Mesodermal cell (in vitro differentiated cells): ENCODE measurements at regions not wholly inside any gene's neighbourhood (a gene's known extent, or its start where the extent isn't known, plus 50 kb on each side); places are given as distances from the start of the nearest gene placed in this dataset.

Experiments used
- H3K27ac ChIP-seq: 2 replicates; pipeline ENCODE4 v1.7.0; 2013; ENCODE audit warnings: mild to moderate bottlenecking, low read depth, low read length, moderate library complexity; ENCODE audit not compliant: severe bottlenecking
- H3K36me3 ChIP-seq: 2 replicates; pipeline ENCODE4 v1.7.1; 2013; ENCODE audit warnings: mild to moderate bottlenecking, low read length, moderate library complexity; ENCODE audit not compliant: control insufficient read depth, insufficient read depth
- H3K4me1 ChIP-seq: one replicate; pipeline ENCODE4 v1.7.1; 2013; ENCODE audit warnings: mild to moderate bottlenecking, low read length; ENCODE audit not compliant: insufficient read depth, control insufficient read depth, poor library complexity, severe bottlenecking
- H3K4me3 ChIP-seq: 2 replicates; pipeline ENCODE4 v1.7.0; 2013; ENCODE audit warnings: low read length, control low read depth, mild to moderate bottlenecking; ENCODE audit not compliant: insufficient read depth, poor library complexity, severe bottlenecking; ENCODE audit errors: extremely low read depth
- H3K9me3 ChIP-seq: 2 replicates; pipeline ENCODE4 v1.7.1; 2013; ENCODE audit warnings: mild to moderate bottlenecking, low read length, moderate library complexity; ENCODE audit not compliant: control insufficient read depth
- WGBS, 2 experiments: methylation state at CpG; one replicate each; pipeline ENCODE4 v1.1.5; 2013; ENCODE audit warnings: missing lambda C conversion rate in 2 of 2; ENCODE audit not compliant: insufficient coverage in 2 of 2; 5-methylcytosine and 5-hydroxymethylcytosine counted together

DNA sequence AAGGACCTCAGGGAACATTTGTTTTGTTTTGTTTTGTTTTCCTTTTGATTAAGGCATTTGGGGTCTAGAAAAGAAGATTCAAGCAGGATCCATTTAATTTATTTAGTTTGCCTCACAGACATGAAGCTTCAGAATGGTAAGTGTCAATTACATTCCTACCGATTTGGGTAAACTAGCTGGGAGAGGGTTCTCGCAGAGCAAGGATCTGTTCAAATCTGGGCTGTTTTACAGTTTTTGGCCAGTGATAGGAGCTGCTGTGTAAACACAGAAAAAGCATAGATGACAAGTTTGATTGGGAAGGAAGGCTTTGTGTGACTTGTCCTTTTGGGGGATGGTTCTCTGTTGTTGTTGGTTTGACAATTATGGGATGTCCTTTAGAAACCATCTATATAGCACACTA, 470.3 kb upstream of the WWC1 start:
- Histone ChIP-seq H3K9me3 (no peaks in the 10 kb centered on the region), H3K36me3 (no peaks in the 10 kb centered on the region), H3K27ac (peak overlapping the region; percentile 39), H3K4me1 (peaks cover 20% of the 10 kb centered on the region), H3K4me3 (no peak overlapping the region)
- WGBS, 2 experiments = 73% methylated on average over 2 of the region's 2 CpGs; no CpG with 5 or more reads in 1 of the 2 experiments

GRCh38 chr5:167821669-167822068, 469.8 kb upstream of the WWC1 start:
- no peaks in the 10 kb centered on the region for H3K36me3 ChIP-seq
- H3K4me1 ChIP-seq = peaks cover 15% of the 10 kb centered on the region
- peak overlapping the region; percentile 39 for H3K27ac ChIP-seq
- no peaks in the 10 kb centered on the region for H3K9me3 ChIP-seq
- H3K4me3 ChIP-seq = no peak overlapping the region
- WGBS, 2 experiments = 73% methylated on average over 3 of the region's 4 CpGs; no CpG with 5 or more reads in 1 of the 2 experiments

DNA sequence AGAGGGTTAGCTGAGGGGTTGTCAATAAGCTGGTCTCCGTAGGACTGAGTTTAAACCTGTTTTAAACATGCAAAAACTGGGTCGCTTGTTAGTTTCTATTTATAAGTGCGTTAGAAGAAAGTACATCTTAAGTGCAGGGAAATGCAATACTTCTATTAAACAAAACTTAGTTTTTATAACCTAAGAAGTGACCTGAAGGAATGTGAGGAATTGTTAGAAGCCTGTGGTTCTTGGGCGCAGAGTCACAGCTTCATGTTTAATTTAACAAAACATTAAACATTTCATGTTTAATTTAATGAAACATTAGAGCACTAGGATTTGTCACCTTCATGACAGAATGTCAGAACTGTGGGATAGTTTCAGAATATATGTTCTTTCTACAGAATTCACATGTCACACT, 469.2 kb upstream of the WWC1 start:
- H3K36me3 ChIP-seq = no peaks in the 10 kb centered on the region
- WGBS, 2 experiments = 89% methylated on average over 1 of the region's 4 CpGs; no CpG with 5 or more reads in 1 of the 2 experiments
- H3K4me1 ChIP-seq = peaks cover 14% of the 10 kb centered on the region
- H3K4me3 ChIP-seq = no peak overlapping the region
- H3K9me3 ChIP-seq = no peaks in the 10 kb centered on the region
- H3K27ac ChIP-seq = no peak overlapping the region

DNA sequence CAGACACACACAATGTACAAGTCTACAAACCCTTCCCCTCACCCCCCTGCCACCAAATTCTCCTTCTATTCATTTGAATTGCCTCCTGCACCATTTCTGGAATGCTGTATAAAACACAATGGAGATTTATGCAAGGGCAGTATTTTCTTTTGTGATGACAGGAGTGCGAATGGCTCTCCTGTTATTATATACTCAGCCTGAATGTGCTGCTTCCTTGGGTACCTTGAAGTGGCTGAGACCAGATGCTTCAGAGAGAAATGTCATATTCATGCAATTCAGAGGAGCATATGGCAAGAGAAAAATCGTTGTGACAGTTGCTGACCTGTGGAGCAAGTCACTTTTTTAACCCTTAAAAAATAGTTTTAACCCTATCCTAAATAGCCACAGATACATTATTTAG, 468.0 kb upstream of the WWC1 start:
- WGBS, 2 experiments = 100% methylated on average over 1 to 2 of the region's 2 CpGs

DNA sequence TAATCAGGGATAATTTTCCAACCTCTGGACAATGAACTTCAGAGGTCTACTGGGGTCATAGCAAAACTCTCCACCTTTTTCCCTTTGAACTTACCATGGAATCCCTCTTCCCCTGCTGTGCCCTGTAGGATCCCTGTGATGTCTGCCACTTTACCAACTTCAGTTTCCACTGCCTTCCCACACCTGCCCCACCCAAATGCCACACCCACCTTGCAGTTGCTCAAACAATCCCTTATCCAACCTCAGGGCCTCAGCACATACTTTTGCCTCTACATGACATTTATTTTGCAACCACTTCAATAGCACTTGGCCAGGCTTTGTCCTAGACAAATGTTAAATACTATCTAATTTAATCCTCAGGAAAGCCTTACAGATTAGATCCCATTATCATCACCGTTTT, 463.7 kb upstream of the WWC1 start:
- 100% methylated on average over 1 of the region's 1 CpG; no CpG with 5 or more reads in 1 of the 2 experiments for WGBS, 2 experiments
- Histone ChIP-seq H3K27ac (no peak overlapping the region), H3K4me1 (no peaks in the 10 kb centered on the region), H3K9me3 (no peaks in the 10 kb centered on the region), H3K4me3 (no peak overlapping the region), H3K36me3 (no peaks in the 10 kb centered on the region)

More for the DNA sequence above, 468.0 kb upstream of the WWC1 start:
- Histone ChIP-seq H3K27ac (no peak overlapping the region), H3K4me1 (peaks cover 9% of the 10 kb centered on the region), H3K9me3 (no peaks in the 10 kb centered on the region), H3K36me3 (no peaks in the 10 kb centered on the region), H3K4me3 (no peak overlapping the region)

GRCh38 chr5:167831754-167832504, 459.5 kb upstream of the WWC1 start:
- H3K9me3 ChIP-seq = no peaks in the 10 kb centered on the region
- H3K27ac ChIP-seq = no peak overlapping the region
- H3K36me3 ChIP-seq = no peaks in the 10 kb centered on the region
- H3K4me1 ChIP-seq = no peaks in the 10 kb centered on the region
- 82 to 86% methylated on average over 3 to 5 of the region's 8 CpGs for WGBS, 2 experiments
- no peak overlapping the region for H3K4me3 ChIP-seq

DNA sequence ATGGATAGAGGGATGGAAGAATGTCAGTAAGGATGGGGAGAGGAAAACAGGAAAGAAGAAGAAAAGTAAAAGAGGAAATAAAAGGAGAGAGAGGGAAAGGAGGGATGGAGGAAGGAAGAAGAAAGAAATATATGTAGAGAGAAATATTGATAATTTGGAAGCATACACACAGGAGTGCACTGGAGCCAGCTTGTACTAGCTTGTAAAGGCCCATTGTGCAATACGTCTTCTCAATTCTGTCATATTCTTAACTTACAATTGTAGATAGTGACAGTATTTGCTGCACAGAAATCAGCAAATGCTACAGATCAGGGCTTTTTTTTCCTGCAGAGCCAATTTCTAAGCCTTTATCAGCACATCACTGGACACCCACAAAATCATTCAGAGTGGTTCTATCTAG, 458.8 kb upstream of the WWC1 start:
- Histone ChIP-seq H3K36me3 (no peaks in the 10 kb centered on the region), H3K9me3 (no peaks in the 10 kb centered on the region), H3K4me3 (no peak overlapping the region), H3K4me1 (no peaks in the 10 kb centered on the region), H3K27ac (no peak overlapping the region)
- no CpG with 5 or more reads among the region's 1 CpG for WGBS, 2 experiments

DNA sequence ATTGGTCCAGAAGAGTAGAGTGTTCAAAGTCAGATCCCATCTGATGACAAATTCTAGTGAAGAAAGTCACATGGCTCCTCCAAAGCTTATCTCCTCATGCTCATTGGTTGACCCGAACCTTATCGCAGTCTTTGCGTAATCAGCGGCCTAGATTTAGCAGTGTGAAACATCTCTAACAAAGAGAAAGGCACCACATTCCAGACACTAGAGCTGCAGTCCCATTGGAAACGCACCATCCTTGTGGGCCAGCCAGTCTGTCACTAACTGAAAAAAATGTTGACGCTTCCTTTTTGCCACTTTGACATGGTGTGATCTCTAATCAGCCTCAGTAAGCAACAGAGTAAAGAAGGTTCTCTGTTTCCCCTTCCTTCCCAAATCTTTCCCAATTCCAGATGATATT, 458.0 kb upstream of the WWC1 start:
- no peak overlapping the region for H3K4me3 ChIP-seq
- WGBS, 2 experiments = 82 to 85% methylated on average over 6 of the region's 6 CpGs
- H3K27ac ChIP-seq = no peak overlapping the region
- H3K4me1 ChIP-seq = no peaks in the 10 kb centered on the region
- H3K36me3 ChIP-seq = no peaks in the 10 kb centered on the region
- no peaks in the 10 kb centered on the region for H3K9me3 ChIP-seq

DNA sequence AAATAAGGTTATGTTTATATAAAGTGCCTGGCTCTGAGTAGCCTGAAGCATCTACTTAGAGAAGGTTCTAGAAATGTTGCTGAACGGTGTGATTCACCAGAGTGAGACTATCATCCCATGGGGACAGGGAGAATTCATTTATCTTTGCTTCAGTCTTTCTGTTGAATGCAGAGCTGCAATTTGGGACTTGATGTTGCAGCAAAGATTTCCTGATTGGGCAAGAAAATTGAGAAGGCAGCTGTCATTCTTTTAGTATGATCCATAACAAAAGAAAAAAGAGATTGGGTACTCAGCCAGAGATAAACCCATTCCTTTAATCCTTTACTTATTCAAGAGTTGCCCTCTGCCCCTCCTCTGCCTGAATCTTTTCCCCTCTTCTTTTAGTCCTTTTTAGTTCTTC, 456.3 kb upstream of the WWC1 start:
- Histone ChIP-seq H3K9me3 (no peaks in the 10 kb centered on the region), H3K36me3 (no peaks in the 10 kb centered on the region), H3K4me1 (no peaks in the 10 kb centered on the region), H3K27ac (no peak overlapping the region), H3K4me3 (no peak overlapping the region)
- 57 to 100% methylated on average over 1 of the region's 1 CpG for WGBS, 2 experiments

DNA sequence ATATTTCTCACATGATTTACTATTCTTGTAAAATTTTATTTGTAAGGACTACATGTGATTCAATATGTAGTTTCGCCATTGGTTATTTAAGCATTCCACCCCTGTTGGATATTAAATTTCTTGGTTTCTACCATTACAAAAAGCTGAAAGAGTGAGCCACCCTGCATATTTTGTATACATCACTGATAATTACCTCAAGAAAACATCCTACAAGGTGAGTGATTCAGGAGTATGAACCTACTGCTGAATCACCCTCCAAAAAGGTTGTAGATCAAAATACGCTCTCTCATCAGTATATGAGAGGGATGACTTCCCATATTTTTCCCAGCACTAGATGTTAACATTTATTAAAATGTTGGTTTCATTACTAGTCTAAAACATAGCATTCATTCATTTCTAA, 454.3 kb upstream of the WWC1 start:
- Histone ChIP-seq H3K9me3 (no peaks in the 10 kb centered on the region), H3K4me3 (no peak overlapping the region), H3K27ac (no peak overlapping the region), H3K36me3 (no peaks in the 10 kb centered on the region), H3K4me1 (no peaks in the 10 kb centered on the region)
- no CpG with 5 or more reads among the region's 2 CpGs for WGBS, 2 experiments

- Histone ChIP-seq H3K4me1 (no peaks in the 10 kb centered on the region), H3K9me3 (no peaks in the 10 kb centered on the region), H3K4me3 (no peak overlapping the region), H3K36me3 (no peaks in the 10 kb centered on the region), H3K27ac (no peak overlapping the region)
- WGBS, 2 experiments = 92 to 100% methylated on average over 2 of the region's 6 CpGs
These were observed 452.4 kb upstream of the WWC1 start for GRCh38 chr5:167839065-167839464.
